ENCODE measurements at regions not wholly inside any gene's neighbourhood (a gene's known extent, or its start where the extent isn't known, plus 50 kb on each side); places are given as distances from the start of the nearest gene placed in this dataset.
"Not testable (repeated sequence)": the region's sequence is repeated elsewhere in the genome, so short reads cannot be mapped to it uniquely, and the experiment has no call there.

DNA sequence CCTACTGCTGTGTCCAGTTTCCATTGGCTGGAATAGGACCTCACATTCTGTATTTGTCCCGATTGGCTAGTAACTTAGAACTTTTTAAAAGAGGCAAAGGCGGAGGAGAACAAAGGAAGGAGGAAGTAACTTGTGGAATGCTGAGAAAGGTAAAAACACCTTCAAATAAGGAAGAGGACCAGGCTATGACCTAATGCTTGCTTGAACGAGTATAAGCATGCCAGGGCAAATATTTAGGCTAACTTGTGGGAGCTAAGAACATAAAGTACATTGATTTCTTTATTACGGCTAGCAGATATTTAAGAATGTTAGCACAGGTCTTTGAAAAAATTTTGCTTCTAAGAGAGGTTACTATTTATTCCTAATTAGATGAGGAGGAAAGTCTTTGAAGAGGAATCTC is 214.5 kb upstream of the CENPE start:
- not testable (repeated sequence) for TF ChIP-seq EZH2phosphoT487 (IDR thresholded peaks at IDR 0.05; ENCODE audit: unreplicated experiment); CTCF (conservative IDR thresholded peaks at IDR 0.05; ENCODE audit: low read depth in 2 of 2); EZH2 (IDR thresholded peaks at IDR 0.05; ENCODE audit: low read depth, unreplicated experiment); ZNF331 (CRISPR knock-in tag; IDR thresholded peaks at IDR 0.05; ENCODE audit: low read depth); POLR2AphosphoS5 (IDR thresholded peaks at IDR 0.05; ENCODE audit: low read depth); JUNB (IDR thresholded peaks at IDR 0.05; ENCODE audit: unreplicated experiment); CREB1 (CRISPR knock-in tag; IDR thresholded peaks at IDR 0.05; ENCODE audit: low read depth)
- TF ChIP-seq, protein P1, sequence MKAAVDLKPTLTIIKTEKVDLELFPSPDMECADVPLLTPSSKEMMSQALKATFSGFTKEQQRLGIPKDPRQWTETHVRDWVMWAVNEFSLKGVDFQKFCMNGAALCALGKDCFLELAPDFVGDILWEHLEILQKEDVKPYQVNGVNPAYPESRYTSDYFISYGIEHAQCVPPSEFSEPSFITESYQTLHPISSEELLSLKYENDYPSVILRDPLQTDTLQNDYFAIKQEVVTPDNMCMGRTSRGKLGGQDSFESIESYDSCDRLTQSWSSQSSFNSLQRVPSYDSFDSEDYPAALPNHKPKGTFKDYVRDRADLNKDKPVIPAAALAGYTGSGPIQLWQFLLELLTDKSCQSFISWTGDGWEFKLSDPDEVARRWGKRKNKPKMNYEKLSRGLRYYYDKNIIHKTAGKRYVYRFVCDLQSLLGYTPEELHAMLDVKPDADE (IDR thresholded peaks at IDR 0.05), result not testable (repeated sequence)
- TF ChIP-seq, protein P2, sequence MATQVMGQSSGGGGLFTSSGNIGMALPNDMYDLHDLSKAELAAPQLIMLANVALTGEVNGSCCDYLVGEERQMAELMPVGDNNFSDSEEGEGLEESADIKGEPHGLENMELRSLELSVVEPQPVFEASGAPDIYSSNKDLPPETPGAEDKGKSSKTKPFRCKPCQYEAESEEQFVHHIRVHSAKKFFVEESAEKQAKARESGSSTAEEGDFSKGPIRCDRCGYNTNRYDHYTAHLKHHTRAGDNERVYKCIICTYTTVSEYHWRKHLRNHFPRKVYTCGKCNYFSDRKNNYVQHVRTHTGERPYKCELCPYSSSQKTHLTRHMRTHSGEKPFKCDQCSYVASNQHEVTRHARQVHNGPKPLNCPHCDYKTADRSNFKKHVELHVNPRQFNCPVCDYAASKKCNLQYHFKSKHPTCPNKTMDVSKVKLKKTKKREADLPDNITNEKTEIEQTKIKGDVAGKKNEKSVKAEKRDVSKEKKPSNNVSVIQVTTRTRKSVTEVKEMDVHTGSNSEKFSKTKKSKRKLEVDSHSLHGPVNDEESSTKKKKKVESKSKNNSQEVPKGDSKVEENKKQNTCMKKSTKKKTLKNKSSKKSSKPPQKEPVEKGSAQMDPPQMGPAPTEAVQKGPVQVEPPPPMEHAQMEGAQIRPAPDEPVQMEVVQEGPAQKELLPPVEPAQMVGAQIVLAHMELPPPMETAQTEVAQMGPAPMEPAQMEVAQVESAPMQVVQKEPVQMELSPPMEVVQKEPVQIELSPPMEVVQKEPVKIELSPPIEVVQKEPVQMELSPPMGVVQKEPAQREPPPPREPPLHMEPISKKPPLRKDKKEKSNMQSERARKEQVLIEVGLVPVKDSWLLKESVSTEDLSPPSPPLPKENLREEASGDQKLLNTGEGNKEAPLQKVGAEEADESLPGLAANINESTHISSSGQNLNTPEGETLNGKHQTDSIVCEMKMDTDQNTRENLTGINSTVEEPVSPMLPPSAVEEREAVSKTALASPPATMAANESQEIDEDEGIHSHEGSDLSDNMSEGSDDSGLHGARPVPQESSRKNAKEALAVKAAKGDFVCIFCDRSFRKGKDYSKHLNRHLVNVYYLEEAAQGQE (IDR thresholded peaks at IDR 0.05; ENCODE audit: unreplicated experiment), result not testable (repeated sequence)
